ENCODE measurements at regions not wholly inside any gene's neighbourhood (a gene's known extent, or its start where the extent isn't known, plus 50 kb on each side); places are given as distances from the start of the nearest gene placed in this dataset.

DNA sequence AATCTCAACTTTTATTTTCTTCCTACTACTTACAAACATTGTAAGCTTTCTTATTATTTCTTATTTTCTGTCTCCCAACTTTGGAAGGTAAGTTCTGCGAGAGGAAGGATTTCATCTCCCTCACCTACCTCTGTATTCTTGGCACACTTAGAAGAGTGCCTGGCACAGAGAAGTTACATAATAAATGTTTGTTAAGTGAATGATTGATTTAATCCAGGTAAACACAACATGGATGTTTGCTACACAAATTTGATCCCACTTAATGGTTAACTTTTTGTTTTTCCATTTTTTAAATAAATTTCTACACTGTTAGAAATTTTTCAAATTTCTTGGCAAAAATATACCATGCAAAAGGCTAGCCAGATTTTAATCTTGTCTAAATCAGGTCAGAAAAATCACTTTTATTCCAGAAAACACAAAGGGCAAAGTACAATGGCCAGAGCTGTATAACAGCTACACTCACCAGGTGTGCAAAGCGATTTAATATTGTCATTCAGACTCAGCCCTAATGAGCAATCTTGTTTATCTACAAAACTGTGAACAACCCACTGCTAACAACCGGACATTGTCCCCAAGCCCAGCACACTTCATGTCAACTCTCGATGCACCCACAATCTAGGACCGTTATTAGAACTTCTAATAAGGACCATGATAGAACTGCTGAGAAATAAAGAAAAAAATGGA lies 222.1 kb upstream of the EEA1 start:
- no peaks in the 10 kb centered on the region for H3K36me3 ChIP-seq
- TF ChIP-seq, protein P1, sequence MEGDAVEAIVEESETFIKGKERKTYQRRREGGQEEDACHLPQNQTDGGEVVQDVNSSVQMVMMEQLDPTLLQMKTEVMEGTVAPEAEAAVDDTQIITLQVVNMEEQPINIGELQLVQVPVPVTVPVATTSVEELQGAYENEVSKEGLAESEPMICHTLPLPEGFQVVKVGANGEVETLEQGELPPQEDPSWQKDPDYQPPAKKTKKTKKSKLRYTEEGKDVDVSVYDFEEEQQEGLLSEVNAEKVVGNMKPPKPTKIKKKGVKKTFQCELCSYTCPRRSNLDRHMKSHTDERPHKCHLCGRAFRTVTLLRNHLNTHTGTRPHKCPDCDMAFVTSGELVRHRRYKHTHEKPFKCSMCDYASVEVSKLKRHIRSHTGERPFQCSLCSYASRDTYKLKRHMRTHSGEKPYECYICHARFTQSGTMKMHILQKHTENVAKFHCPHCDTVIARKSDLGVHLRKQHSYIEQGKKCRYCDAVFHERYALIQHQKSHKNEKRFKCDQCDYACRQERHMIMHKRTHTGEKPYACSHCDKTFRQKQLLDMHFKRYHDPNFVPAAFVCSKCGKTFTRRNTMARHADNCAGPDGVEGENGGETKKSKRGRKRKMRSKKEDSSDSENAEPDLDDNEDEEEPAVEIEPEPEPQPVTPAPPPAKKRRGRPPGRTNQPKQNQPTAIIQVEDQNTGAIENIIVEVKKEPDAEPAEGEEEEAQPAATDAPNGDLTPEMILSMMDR (IDR thresholded peaks at IDR 0.05) = no peak
- TF ChIP-seq EP300 (IDR thresholded peaks at IDR 0.05) = no peak
- no peak for TF ChIP-seq POLR2A (IDR thresholded peaks at IDR 0.05)
- no peak overlapping the region for H3K27ac ChIP-seq
- H3K27me3 ChIP-seq = no peaks in the 10 kb centered on the region
- intact Hi-C loops (cut with DNase I) = no loop called here
- peaks cover under 1% of the 10 kb centered on the region for H3K4me1 ChIP-seq (ENCODE audit: insufficient read depth)
- no peak for DNase-seq
- no peak overlapping the region for H3K4me3 ChIP-seq
- WGBS, 3 donors = 84 to 90% (median 89%) methylated on average over 5 of the region's 5 CpGs
- H3K9me3 ChIP-seq = no peaks in the 10 kb centered on the region

DNA sequence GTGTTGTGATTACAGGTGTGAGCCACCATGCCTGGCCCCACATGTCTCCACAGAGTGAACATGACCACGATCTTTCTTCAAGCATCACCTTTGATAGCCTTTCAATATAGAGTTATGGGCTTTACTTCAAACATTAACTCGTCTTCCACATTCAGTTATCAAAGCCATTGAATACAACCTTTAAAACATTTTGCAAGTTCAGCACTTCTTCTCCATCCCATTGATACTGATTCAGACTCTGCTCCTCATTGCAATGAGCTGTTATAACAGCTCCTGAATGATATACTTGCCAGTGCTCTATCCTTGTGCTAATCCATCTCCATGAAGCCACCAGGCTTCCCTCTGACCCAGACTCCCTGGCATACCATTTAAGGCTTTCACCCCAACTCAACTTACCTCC lies 223.5 kb upstream of the EEA1 start:
- Histone ChIP-seq H3K36me3 (no peaks in the 10 kb centered on the region), H3K4me1 (ENCODE audit: insufficient read depth) (peaks cover 1% of the 10 kb centered on the region), H3K9me3 (no peaks in the 10 kb centered on the region), H3K27ac (no peak overlapping the region), H3K4me3 (no peak overlapping the region), H3K27me3 (no peaks in the 10 kb centered on the region)
- TF ChIP-seq POLR2A (IDR thresholded peaks at IDR 0.05) = no peak
- TF ChIP-seq, protein P1 (IDR thresholded peaks at IDR 0.05) = no peak
- no peak for TF ChIP-seq EP300 (IDR thresholded peaks at IDR 0.05)
- no peak for DNase-seq
- WGBS, 3 donors = 79 to 89% (median 85%) methylated on average over 2 of the region's 2 CpGs
- intact Hi-C loops (cut with DNase I) = no loop called here

DNA sequence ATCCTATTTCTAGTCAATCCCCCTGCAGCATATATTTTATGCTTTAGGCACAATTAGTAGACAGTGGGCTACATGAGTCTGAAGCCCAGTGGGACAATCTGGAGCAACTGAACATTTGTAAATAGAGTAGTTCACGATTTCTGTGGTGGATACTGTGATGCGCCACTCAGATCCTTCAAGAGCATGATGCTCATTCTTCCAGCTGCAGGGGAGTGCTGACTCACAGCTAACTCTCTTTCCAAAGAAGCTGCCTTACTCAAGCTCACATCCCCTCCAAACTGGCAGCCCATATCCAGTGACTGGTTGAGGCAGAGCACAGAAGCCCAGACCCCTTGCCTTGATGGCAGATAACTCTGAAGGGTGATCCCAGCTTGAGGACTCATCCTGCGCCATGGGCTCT lies 224.2 kb upstream of the EEA1 start:
- WGBS, 3 donors = 89 to 98% (median 96%) methylated on average over 3 of the region's 3 CpGs
- intact Hi-C loops (cut with DNase I) = no loop called here
- TF ChIP-seq, protein P1 (IDR thresholded peaks at IDR 0.05) = no peak
- no peak for TF ChIP-seq EP300 (IDR thresholded peaks at IDR 0.05)
- no peak for TF ChIP-seq POLR2A (IDR thresholded peaks at IDR 0.05)

DNA sequence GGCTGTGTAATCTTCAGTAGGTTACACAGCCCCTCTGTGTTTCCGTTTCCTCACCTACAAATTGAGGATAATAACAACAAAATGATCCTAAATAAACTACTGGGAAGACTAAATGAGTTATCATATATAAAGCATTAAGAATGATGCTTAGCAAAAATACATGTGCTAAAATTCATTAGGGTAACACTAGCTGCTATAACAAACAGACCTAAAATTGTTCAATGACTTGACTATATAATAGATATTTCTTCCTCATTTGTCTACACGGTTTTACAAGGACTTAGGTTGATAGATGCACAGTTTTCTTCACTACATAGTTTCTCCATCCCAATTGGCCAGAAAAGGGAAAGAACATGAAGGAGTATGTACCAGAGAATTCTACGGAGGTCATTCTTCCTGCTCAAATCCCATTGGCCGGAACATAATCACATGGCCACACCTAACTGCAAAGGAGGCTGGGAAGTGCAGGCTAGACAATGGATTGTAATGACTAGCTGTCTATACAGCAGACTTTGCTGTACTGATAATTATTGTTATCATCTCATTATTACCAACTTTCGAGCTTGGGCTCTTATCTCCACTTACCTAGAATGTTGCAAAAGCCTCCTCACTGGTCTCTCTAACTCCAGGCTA lies 223.5 kb upstream of the NUDT4 start:
- Histone ChIP-seq H3K36me3 (no peaks in the 10 kb centered on the region), H3K4me3 (no peak overlapping the region), H3K27me3 (no peaks in the 10 kb centered on the region), H3K9me3 (no peaks in the 10 kb centered on the region), H3K27ac (no peak overlapping the region), H3K4me1 (ENCODE audit: insufficient read depth) (peaks cover 1% of the 10 kb centered on the region)
- no peak for DNase-seq
- TF ChIP-seq EP300 (IDR thresholded peaks at IDR 0.05) (no peak), POLR2A (IDR thresholded peaks at IDR 0.05) (no peak)
- TF ChIP-seq, protein P1 (IDR thresholded peaks at IDR 0.05) = no peak
- intact Hi-C loops (cut with DNase I) = no loop called here
- 89 to 92% (median 90%) methylated on average over 5 of the region's 5 CpGs for WGBS, 3 donors

More for the DNA sequence above, 224.2 kb upstream of the EEA1 start:
- Histone ChIP-seq H3K27ac (no peak overlapping the region), H3K4me3 (no peak overlapping the region), H3K4me1 (ENCODE audit: insufficient read depth) (peaks cover 1% of the 10 kb centered on the region), H3K36me3 (no peaks in the 10 kb centered on the region), H3K9me3 (no peaks in the 10 kb centered on the region), H3K27me3 (no peaks in the 10 kb centered on the region)
- DNase-seq = no peak

Measured in ovary (tissue), 7 donors.